Right lobe of liver (tissue), 6 donors: ENCODE measurements at regions not wholly inside any gene's neighbourhood (a gene's known extent, or its start where the extent isn't known, plus 50 kb on each side); places are given as distances from the start of the nearest gene placed in this dataset.
"Not testable (repeated sequence)": the region's sequence is repeated elsewhere in the genome, so short reads cannot be mapped to it uniquely, and the experiment has no call there.

ENCODE experiments used
- ATAC-seq, 4 donors: fragments of 200-7000 bp; cut with Tn5 transposase; one replicate each; pipeline ENCODE4 v1.9.1; 2020; ENCODE audit warnings: mild to moderate bottlenecking in 4 of 4, moderate library complexity in 4 of 4
- DNase-seq, 3 donors: peaks; one replicate each; pipeline ENCODE4 v3.0.0-alpha.2; 2020
- H3K27ac ChIP-seq, 3 donors: fragments of 200-600 bp; one replicate each; pipeline ENCODE4 v1.8.0; 2022
- H3K27me3 ChIP-seq, 2 donors: fragments of 200-600 bp; one replicate each; pipeline ENCODE4 v1.8.0; 2022
- H3K36me3 ChIP-seq, 4 donors: fragments of 200-600 bp; sonication (generic) in 1 of 4; one replicate each; pipeline versions ENCODE4 v1.5.1 to v1.8.0; 2017 to 2022; ENCODE audit warnings: control low read depth in 1 of 4
- H3K4me1 ChIP-seq, 4 donors: fragments of 200-600 bp; sonication (generic) in 1 of 4; one replicate each; pipeline versions ENCODE4 v1.5.1 to v1.8.0; 2017 to 2022; ENCODE audit warnings: control low read depth in 1 of 4
- H3K4me3 ChIP-seq, 3 donors: fragments of 200-600 bp; one replicate each; pipeline ENCODE4 v1.8.0; 2022
- H3K9me3 ChIP-seq, 4 donors: fragments of 200-600 bp; sonication (generic) in 1 of 4; one replicate each; pipeline versions ENCODE4 v1.5.1 to v1.8.0; 2017 to 2022; ENCODE audit warnings: control low read depth in 1 of 4
- POLR2A ChIP-seq: fragments of 450-650 bp; IDR thresholded peaks from one replicate; pipeline ENCODE4 v1.6.1; 2017; ENCODE audit warnings: antibody characterized with exemption, mild to moderate bottlenecking
- WGBS: methylation state at CpG from one replicate; pipeline ENCODE4 v1.1.6; 2018; ENCODE audit warnings: low coverage, low lambda C conversion rate; ENCODE audit not compliant: insufficient coverage; ENCODE audit errors: missing lambda C conversion rate; 5-methylcytosine and 5-hydroxymethylcytosine counted together
- intact Hi-C, 2 donors: fragments of 100-400 bp; cut with DNase I; formaldehyde crosslinking; loops; one replicate each; pipeline versions ENCODE4 v1.11.2 to v1.14.1; 2022
- TF ChIP-seq, protein P1 (sequence below), 4 donors: fragments of 200-600 bp in 3 of 4; fragments of 450-650 bp in 1 of 4; IDR thresholded peaks; one replicate each; pipeline versions ENCODE4 v1.5.1 to v1.8.0; 2016 to 2022; ENCODE audit warnings: antibody characterized with exemption in 4 of 4, mild to moderate bottlenecking in 2 of 4
- donor health status: DM: no; HTN: yes; CAD: no.
- donor health status: DM: no; HTN: no; CAD: no.
- donor health status: DM: no; HTN: no; CAD: no.
- donor health status: DM: no; HTN: yes; CAD: no.
- donor health status: DM: no; HTN: yes; CAD: no.

DNA sequence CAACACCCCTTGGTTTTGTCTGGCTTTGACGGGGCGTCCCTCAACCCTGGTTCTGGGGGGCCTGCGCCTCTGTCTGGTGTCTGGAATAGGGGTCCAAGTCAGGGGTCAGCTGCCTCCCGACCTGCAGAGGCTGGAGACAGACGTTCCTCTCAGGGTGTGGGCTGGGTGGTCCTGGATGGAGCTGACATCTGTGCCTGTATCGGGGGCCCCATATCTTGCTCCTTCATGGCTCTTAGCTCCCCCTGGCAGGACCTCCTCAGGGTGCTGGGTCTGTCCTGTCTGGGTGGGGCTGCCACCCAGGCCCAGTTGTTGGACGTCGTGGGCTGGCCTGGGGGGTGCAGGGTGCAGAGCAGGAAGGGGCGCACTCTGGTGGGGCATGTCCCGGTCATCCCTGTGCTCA, 374.8 kb downstream of the TMEM121 start:
- DNase-seq = no peak
- no peaks in the 10 kb centered on the region for H3K4me1 ChIP-seq
- H3K4me3 ChIP-seq = no peak overlapping the region
- no peaks in the 10 kb centered on the region for H3K9me3 ChIP-seq
- H3K27ac ChIP-seq = no peak overlapping the region
- H3K27me3 ChIP-seq = no peaks in the 10 kb centered on the region
- intact Hi-C loops = no loop called here
- 48% methylated on average over 3 of the region's 10 CpGs for WGBS
- TF ChIP-seq POLR2A = no peak
- no peak for ATAC-seq
- H3K36me3 ChIP-seq = no peaks in the 10 kb centered on the region

DNA sequence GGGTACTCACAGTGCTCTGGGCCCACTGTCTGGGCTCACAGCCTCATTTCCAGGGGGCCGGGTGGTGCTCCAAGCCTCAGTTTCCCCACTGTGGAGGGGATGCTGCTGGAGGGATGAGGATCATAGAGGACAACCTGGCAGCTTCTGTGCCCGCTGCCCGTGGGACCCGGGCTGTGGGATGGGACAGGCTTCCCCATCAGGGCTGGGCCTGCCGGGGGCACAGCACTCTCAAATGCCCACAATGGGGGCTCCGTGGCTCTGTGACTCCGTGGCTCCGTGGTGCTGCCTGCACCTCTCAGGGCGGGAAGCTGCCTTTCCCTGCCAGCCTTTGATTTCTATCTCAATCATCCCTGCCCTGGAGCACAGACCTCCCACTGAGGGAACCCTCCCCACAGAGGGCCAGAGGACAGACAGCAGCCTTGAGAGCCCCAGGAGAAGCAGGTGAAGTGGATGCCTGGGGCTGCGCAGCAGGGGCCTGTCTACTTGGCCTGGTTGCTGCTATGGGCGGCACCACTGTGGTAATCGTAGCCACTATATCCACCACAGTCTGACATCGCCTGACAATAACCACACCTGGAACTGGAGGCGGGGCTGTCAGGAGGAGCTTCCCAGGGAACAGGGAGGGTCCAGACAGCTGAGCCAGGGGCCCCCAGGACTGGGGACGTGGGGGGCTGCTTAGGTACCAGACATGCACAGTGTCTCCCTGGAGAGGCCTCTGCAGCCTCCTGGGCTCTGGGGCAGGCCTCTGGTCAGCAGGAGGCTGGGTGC, 375.9 kb downstream of the TMEM121 start:
- intact Hi-C loops = no loop called here
- TF ChIP-seq, protein P1, sequence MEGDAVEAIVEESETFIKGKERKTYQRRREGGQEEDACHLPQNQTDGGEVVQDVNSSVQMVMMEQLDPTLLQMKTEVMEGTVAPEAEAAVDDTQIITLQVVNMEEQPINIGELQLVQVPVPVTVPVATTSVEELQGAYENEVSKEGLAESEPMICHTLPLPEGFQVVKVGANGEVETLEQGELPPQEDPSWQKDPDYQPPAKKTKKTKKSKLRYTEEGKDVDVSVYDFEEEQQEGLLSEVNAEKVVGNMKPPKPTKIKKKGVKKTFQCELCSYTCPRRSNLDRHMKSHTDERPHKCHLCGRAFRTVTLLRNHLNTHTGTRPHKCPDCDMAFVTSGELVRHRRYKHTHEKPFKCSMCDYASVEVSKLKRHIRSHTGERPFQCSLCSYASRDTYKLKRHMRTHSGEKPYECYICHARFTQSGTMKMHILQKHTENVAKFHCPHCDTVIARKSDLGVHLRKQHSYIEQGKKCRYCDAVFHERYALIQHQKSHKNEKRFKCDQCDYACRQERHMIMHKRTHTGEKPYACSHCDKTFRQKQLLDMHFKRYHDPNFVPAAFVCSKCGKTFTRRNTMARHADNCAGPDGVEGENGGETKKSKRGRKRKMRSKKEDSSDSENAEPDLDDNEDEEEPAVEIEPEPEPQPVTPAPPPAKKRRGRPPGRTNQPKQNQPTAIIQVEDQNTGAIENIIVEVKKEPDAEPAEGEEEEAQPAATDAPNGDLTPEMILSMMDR (IDR thresholded peaks at IDR 0.05) = no peak
- no peak for TF ChIP-seq POLR2A
- ATAC-seq = no peak
- Histone ChIP-seq H3K27ac (no peak overlapping the region), H3K9me3 (no peaks in the 10 kb centered on the region), H3K4me1 (no peaks in the 10 kb centered on the region), H3K36me3 (no peaks in the 10 kb centered on the region), H3K27me3 (no peaks in the 10 kb centered on the region), H3K4me3 (no peak overlapping the region)
- no peak for DNase-seq
- WGBS = 20% methylated on average over 1 of the region's 15 CpGs

DNA sequence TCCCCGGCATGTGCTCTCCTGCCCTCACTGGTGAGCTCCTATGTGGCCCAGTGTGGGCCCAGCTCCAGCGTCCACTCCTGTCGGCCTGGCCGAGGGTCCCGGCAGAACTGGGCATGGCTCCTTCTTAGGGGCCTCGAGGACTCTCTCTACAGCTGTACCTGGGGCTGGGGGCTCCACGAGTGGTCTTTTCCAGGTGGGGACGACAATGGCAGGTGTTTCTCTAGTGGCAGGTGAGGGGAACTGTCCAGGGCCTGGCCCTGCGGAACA, 376.4 kb downstream of the TMEM121 start:
- H3K36me3 ChIP-seq, intact Hi-C loops, ATAC-seq, H3K27me3 ChIP-seq, H3K4me3 ChIP-seq, H3K9me3 ChIP-seq, DNase-seq, H3K27ac ChIP-seq, H3K4me1 ChIP-seq: not testable (repeated sequence)
- no CpG with 5 or more reads among the region's 9 CpGs for WGBS

DNA sequence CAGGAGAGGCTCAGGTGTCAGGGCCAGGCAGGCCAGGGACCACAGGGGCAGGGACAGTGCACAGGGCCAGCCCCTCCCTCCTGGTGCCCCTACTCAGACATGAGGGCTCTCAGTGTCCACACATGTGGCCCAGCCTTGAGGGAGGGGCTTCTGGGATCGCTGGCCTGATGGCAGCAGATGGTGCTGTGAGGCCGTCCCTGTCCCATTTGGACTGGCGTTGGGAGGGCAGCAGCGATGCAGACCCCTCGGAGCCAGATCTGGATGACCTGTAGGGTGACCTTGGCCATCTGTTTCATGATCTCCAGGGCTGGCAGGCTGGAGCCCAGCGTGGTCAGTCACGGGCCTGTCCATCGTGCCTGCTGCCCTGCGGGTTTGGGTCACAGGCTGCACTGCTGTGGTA, 377.6 kb downstream of the TMEM121 start:
- intact Hi-C loops = no loop called here
- WGBS = no CpG with 5 or more reads among the region's 9 CpGs
- Histone ChIP-seq H3K27ac (no peak overlapping the region), H3K4me1 (no peaks in the 10 kb centered on the region), H3K4me3 (no peak overlapping the region), H3K9me3 (no peaks in the 10 kb centered on the region), H3K36me3 (no peaks in the 10 kb centered on the region), H3K27me3 (no peaks in the 10 kb centered on the region)
- TF ChIP-seq POLR2A = no peak
- TF ChIP-seq, protein P1 (IDR thresholded peaks at IDR 0.05) = no peak
- ATAC-seq = no peak
- DNase-seq = no peak

DNA sequence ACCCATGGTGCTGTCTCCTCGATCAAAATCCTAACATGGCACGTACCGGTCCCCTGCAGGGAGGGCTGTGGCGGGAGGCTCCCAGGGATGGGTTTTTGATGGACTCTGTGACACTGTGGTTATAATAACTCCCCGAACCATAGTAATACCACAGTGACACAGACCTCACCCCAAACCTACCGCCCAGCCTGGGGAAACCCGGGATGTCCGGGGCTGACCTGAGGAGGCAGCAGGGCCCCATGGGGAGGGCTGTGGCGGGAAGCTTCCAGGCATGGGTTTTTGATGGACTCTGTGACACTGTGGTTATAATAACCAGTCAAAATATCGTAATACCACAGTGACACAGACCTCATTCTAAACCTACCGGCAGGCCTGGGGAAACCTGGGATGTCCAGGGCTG, 378.0 kb downstream of the TMEM121 start:
- Histone ChIP-seq H3K36me3 (no peaks in the 10 kb centered on the region), H3K9me3 (no peaks in the 10 kb centered on the region), H3K27me3 (no peaks in the 10 kb centered on the region), H3K27ac (no peak overlapping the region), H3K4me1 (no peaks in the 10 kb centered on the region), H3K4me3 (no peak overlapping the region)
- no peak for DNase-seq
- 76% methylated on average over 5 of the region's 11 CpGs for WGBS
- intact Hi-C loops = no loop called here
- ATAC-seq = no peak
- no peak for TF ChIP-seq POLR2A
- TF ChIP-seq, protein P1 (IDR thresholded peaks at IDR 0.05) = no peak

DNA sequence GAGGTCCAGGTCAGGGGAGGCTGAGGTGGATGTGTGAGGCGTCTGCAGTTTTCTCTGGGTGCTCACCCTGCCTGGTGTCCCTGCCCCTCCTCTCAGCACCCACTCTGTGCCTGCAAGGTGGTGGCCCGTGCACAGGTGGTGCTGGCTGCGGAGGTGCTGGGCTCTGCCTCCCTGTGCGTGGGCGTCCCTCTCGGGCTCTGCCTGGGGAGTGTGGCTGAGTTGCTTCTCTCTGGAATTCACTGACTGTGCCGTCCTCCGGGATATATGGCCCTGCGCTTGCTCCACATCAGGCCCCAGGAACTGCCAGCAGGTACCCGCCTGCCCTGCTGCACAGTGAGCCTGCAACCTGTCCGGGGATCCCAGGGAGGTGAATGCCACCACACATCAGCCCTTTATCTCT, 379.1 kb downstream of the TMEM121 start:
- Histone ChIP-seq H3K9me3 (no peaks in the 10 kb centered on the region), H3K27ac (no peak overlapping the region), H3K4me3 (no peak overlapping the region), H3K27me3 (no peaks in the 10 kb centered on the region), H3K4me1 (no peaks in the 10 kb centered on the region), H3K36me3 (no peaks in the 10 kb centered on the region)
- 60% methylated on average over 2 of the region's 11 CpGs for WGBS
- ATAC-seq = no peak
- no peak for TF ChIP-seq POLR2A
- TF ChIP-seq, protein P1 (IDR thresholded peaks at IDR 0.05) = no peak
- intact Hi-C loops = no loop called here
- no peak for DNase-seq
